ENCODE measurements at regions not wholly inside any gene's neighbourhood (a gene's known extent, or its start where the extent isn't known, plus 50 kb on each side); places are given as distances from the start of the nearest gene placed in this dataset.

DNA sequence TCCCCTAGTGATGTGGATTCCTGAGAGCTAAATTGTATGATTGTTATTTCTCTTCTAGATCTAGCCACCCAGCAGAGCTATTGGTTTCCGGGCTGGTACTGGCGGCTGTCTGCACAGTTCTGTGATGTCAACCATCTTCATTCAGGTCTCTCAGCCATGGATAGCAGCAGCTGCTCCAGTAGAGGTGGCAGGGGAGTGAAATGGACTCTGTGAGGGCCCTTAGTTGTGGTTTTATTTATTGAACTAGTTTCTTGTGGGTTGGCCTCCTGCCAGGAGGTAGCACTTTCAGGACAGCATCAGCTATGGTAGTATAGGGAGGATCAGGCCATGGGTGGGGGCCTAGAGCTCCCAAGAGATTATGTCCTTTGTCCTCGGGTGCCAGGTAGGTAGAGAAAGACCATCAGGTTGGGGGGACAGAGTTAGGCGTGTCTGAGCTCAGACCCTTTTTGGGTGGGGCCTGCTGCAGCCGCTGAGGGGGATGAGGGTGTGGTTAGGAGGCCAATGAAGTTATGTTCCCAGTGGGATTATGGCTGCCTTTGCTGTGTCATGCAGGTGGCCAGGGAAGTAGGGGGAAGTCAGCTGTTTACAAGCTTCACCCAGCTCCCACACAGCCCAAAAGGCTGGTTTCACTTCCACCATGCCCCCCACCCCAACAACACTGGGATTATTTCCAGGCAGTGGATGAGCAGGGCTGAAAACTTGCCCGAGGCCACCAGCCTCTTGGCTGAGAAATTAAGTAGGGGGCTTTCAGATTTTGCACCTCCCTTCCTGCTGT, 55.1 kb upstream of the RGS4 start:
- Histone ChIP-seq H3K27me3 (ENCODE audit: insufficient read depth in 3 of 3, low read length in 2 of 3) (no peaks in the 10 kb centered on the region), H3K4me3 (no peak overlapping the region), H3K4me1 (no peaks in the 10 kb centered on the region), H3K36me3 (ENCODE audit: insufficient read depth in 1 of 2, low read depth in 1 of 2) (no peaks in the 10 kb centered on the region), H3K27ac (no peak overlapping the region), H3K9me3 (peaks cover 16% of the 10 kb centered on the region)
- TF ChIP-seq, protein P1, sequence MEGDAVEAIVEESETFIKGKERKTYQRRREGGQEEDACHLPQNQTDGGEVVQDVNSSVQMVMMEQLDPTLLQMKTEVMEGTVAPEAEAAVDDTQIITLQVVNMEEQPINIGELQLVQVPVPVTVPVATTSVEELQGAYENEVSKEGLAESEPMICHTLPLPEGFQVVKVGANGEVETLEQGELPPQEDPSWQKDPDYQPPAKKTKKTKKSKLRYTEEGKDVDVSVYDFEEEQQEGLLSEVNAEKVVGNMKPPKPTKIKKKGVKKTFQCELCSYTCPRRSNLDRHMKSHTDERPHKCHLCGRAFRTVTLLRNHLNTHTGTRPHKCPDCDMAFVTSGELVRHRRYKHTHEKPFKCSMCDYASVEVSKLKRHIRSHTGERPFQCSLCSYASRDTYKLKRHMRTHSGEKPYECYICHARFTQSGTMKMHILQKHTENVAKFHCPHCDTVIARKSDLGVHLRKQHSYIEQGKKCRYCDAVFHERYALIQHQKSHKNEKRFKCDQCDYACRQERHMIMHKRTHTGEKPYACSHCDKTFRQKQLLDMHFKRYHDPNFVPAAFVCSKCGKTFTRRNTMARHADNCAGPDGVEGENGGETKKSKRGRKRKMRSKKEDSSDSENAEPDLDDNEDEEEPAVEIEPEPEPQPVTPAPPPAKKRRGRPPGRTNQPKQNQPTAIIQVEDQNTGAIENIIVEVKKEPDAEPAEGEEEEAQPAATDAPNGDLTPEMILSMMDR (IDR thresholded peaks at IDR 0.05), result no peak
- DNase-seq, result no peak
- intact Hi-C loops (cut with DNase I), result no loop called here
- no peak for ATAC-seq
- WGBS, 3 donors, result 71 to 75% (median 75%) methylated on average over 6 of the region's 6 CpGs

- TF ChIP-seq, protein P1 (IDR thresholded peaks at IDR 0.05), result no peak
- Histone ChIP-seq H3K36me3 (ENCODE audit: insufficient read depth in 1 of 2, low read depth in 1 of 2) (no peaks in the 10 kb centered on the region), H3K9me3 (no peaks in the 10 kb centered on the region), H3K4me1 (no peaks in the 10 kb centered on the region), H3K4me3 (no peak overlapping the region), H3K27ac (no peak overlapping the region), H3K27me3 (ENCODE audit: insufficient read depth in 3 of 3, low read length in 2 of 3) (peaks cover 0 to 2% (median 0%) of the 10 kb centered on the region in 3 donors)
- intact Hi-C loops (cut with DNase I), result loop anchor here in 1 of 2 donors (2.0 kb wide), 1 partner anchor 31 kb away; no protein-coding TSS in a partner anchor
- ATAC-seq (no peak), DNase-seq (no peak)
- 87 to 88% (median 87%) methylated on average over 10 of the region's 10 CpGs for WGBS, 3 donors
These were observed 62.9 kb upstream of the RGS4 start for GRCh38 chr1:163006051-163006834.

GRCh38 chr1:162997499-162998285, 71.5 kb upstream of the RGS4 start:
- Histone ChIP-seq H3K4me1 (no peaks in the 10 kb centered on the region), H3K4me3 (no peak overlapping the region), H3K27ac (no peak overlapping the region), H3K27me3 (ENCODE audit: insufficient read depth in 3 of 3, low read length in 2 of 3) (no peaks in the 10 kb centered on the region), H3K36me3 (ENCODE audit: insufficient read depth in 1 of 2, low read depth in 1 of 2) (no peaks in the 10 kb centered on the region), H3K9me3 (no peaks in the 10 kb centered on the region)
- DNase-seq (no peak), ATAC-seq (no peak)
- intact Hi-C loops (cut with DNase I), result no loop called here
- TF ChIP-seq, protein P1 (IDR thresholded peaks at IDR 0.05), result no peak
- 85 to 89% (median 87%) methylated on average over 2 of the region's 2 CpGs for WGBS, 3 donors

GRCh38 chr1:162996261-162996660, 72.9 kb upstream of the RGS4 start:
- TF ChIP-seq, protein P1 (IDR thresholded peaks at IDR 0.05), result no peak
- Histone ChIP-seq H3K27ac (no peak overlapping the region), H3K27me3 (ENCODE audit: insufficient read depth in 3 of 3, low read length in 2 of 3) (no peaks in the 10 kb centered on the region), H3K9me3 (no peaks in the 10 kb centered on the region), H3K36me3 (ENCODE audit: insufficient read depth in 1 of 2, low read depth in 1 of 2) (no peaks in the 10 kb centered on the region), H3K4me1 (no peaks in the 10 kb centered on the region), H3K4me3 (no peak overlapping the region)
- 95 to 100% (median 97%) methylated on average over 1 of the region's 1 CpG for WGBS, 3 donors
- intact Hi-C loops (cut with DNase I), result no loop called here
- no peak for DNase-seq
- no peak for ATAC-seq

Measured in psoas muscle (tissue), 7 donors.